ENCODE measurements at regions not wholly inside any gene's neighbourhood (a gene's known extent, or its start where the extent isn't known, plus 50 kb on each side); places are given as distances from the start of the nearest gene placed in this dataset.

DNA sequence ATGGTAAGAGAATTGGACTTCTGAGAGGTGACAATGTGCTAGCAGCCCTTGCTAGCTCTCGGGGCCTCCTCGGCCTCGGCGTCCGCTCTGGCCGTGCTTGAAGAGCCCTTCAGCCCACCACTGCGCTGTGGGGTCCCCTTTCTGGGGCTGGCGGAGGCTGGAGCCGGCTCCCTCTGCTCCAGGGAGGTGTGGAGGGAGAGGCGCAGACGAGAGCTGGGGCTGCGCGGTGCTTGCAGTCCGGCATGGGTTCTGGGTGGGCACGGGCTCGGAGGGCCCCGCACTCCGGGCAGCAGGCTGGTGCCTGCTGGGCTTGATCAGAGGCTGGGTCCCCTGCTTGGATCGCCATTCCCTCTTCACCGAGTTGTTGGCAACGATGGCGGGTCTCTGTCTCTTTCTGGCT lies 226.4 kb upstream of the AMIGO2 start (continued):
- TF ChIP-seq, protein P1, sequence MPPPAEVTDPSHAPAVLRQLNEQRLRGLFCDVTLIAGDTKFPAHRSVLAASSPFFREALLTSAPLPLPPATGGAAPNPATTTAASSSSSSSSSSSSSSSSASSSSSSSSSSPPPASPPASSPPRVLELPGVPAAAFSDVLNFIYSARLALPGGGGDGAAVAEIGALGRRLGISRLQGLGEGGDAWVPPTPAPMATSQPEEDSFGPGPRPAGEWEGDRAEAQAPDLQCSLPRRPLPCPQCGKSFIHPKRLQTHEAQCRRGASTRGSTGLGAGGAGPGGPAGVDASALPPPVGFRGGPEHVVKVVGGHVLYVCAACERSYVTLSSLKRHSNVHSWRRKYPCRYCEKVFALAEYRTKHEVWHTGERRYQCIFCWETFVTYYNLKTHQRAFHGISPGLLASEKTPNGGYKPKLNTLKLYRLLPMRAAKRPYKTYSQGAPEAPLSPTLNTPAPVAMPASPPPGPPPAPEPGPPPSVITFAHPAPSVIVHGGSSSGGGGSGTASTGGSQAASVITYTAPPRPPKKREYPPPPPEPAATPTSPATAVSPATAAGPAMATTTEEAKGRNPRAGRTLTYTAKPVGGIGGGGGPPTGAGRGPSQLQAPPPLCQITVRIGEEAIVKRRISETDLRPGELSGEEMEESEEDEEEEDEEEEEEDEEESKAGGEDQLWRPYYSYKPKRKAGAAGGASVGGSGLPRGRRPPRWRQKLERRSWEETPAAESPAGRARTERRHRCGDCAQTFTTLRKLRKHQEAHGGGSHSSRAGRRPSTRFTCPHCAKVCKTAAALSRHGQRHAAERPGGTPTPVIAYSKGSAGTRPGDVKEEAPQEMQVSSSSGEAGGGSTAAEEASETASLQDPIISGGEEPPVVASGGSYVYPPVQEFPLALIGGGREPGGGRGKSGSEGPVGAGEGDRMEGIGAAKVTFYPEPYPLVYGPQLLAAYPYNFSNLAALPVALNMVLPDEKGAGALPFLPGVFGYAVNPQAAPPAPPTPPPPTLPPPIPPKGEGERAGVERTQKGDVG (CRISPR knock-in tag; IDR thresholded peaks at IDR 0.05) = no peak
- no peak for TF ChIP-seq PAX5 (IDR thresholded peaks at IDR 0.05; ENCODE audit: borderline replicate concordance, low read depth, low read length)
- no peak for TF ChIP-seq HDAC6 (IDR thresholded peaks at IDR 0.05; ENCODE audit: unreplicated experiment)
- TF ChIP-seq, protein P2, sequence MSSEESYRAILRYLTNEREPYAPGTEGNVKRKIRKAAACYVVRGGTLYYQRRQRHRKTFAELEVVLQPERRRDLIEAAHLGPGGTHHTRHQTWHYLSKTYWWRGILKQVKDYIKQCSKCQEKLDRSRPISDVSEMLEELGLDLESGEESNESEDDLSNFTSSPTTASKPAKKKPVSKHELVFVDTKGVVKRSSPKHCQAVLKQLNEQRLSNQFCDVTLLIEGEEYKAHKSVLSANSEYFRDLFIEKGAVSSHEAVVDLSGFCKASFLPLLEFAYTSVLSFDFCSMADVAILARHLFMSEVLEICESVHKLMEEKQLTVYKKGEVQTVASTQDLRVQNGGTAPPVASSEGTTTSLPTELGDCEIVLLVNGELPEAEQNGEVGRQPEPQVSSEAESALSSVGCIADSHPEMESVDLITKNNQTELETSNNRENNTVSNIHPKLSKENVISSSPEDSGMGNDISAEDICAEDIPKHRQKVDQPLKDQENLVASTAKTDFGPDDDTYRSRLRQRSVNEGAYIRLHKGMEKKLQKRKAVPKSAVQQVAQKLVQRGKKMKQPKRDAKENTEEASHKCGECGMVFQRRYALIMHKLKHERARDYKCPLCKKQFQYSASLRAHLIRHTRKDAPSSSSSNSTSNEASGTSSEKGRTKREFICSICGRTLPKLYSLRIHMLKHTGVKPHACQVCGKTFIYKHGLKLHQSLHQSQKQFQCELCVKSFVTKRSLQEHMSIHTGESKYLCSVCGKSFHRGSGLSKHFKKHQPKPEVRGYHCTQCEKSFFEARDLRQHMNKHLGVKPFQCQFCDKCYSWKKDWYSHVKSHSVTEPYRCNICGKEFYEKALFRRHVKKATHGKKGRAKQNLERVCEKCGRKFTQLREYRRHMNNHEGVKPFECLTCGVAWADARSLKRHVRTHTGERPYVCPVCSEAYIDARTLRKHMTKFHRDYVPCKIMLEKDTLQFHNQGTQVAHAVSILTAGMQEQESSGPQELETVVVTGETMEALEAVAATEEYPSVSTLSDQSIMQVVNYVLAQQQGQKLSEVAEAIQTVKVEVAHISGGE (CRISPR knock-in tag; IDR thresholded peaks at IDR 0.05) = no peak
- no peak for TF ChIP-seq CBX5 (IDR thresholded peaks at IDR 0.05; ENCODE audit: low read depth)
- TF ChIP-seq SIN3A (IDR thresholded peaks at IDR 0.05; ENCODE audit: low read depth, low read length) = no peak
- no peak for TF ChIP-seq EZH2 (IDR thresholded peaks at IDR 0.05; ENCODE audit: borderline replicate concordance, control insufficient read depth, low read depth, low read length)
- TF ChIP-seq SMARCA5 (IDR thresholded peaks at IDR 0.05) = no peak
- TF ChIP-seq IKZF2 (IDR thresholded peaks at IDR 0.05) = no peak
- no peak for TF ChIP-seq MTA2 (IDR thresholded peaks at IDR 0.05; ENCODE audit: low read depth)
- TF ChIP-seq, protein P3, sequence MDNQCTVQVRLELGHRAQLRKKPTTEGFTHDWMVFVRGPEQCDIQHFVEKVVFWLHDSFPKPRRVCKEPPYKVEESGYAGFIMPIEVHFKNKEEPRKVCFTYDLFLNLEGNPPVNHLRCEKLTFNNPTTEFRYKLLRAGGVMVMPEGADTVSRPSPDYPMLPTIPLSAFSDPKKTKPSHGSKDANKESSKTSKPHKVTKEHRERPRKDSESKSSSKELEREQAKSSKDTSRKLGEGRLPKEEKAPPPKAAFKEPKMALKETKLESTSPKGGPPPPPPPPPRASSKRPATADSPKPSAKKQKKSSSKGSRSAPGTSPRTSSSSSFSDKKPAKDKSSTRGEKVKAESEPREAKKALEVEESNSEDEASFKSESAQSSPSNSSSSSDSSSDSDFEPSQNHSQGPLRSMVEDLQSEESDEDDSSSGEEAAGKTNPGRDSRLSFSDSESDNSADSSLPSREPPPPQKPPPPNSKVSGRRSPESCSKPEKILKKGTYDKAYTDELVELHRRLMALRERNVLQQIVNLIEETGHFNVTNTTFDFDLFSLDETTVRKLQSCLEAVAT (IDR thresholded peaks at IDR 0.05) = no peak
- no peak for TF ChIP-seq NFXL1 (IDR thresholded peaks at IDR 0.05; ENCODE audit: borderline replicate concordance)

Measured in GM12878 (cell line).